ENCODE measurements at regions not wholly inside any gene's neighbourhood (a gene's known extent, or its start where the extent isn't known, plus 50 kb on each side); places are given as distances from the start of the nearest gene placed in this dataset.

DNA sequence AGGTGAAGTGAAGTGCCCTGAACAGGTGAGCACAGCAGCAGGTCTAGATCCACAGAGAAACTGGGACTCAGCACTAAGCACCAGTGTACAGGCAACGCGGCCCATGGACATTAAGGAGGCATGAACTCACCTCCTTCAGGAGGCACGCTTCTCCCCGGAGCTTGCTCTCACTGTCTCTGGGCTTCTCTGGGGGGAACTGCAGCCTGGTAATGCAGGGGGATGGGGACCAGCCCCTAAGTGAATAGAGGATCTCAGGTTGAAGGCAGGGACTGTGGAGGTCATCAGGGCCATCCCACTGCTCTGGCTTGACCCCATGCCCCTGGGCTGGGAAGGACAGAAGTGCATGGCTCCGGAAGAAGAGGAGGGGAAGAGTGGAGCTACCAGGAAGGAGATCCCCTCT is 495.6 kb upstream of the B3GAT1 start:
- TF ChIP-seq PATZ1 (CRISPR knock-in tag; IDR thresholded peaks at IDR 0.05; ENCODE audit: borderline replicate concordance) (no peak), ISL1 (CRISPR knock-in tag; IDR thresholded peaks at IDR 0.05) (no peak), ARNTL (CRISPR knock-in tag; IDR thresholded peaks at IDR 0.05; ENCODE audit: borderline replicate concordance, low read depth) (no peak), TOX (CRISPR knock-in tag; IDR thresholded peaks at IDR 0.05; ENCODE audit: borderline replicate concordance) (no peak), BACH2 (CRISPR knock-in tag; IDR thresholded peaks at IDR 0.05; ENCODE audit: borderline replicate concordance) (no peak), GLIS3 (CRISPR knock-in tag; IDR thresholded peaks at IDR 0.05) (no peak), ZNF565 (CRISPR knock-in tag; conservative IDR thresholded peaks at IDR 0.05; ENCODE audit: low read depth) (no peak), ZNF70 (CRISPR knock-in tag; IDR thresholded peaks at IDR 0.05) (no peak), ZNF8 (CRISPR knock-in tag; IDR thresholded peaks at IDR 0.05) (no peak), POU6F1 (CRISPR knock-in tag; IDR thresholded peaks at IDR 0.05; ENCODE audit: borderline replicate concordance, low read depth) (no peak)
- TF ChIP-seq, protein P1, sequence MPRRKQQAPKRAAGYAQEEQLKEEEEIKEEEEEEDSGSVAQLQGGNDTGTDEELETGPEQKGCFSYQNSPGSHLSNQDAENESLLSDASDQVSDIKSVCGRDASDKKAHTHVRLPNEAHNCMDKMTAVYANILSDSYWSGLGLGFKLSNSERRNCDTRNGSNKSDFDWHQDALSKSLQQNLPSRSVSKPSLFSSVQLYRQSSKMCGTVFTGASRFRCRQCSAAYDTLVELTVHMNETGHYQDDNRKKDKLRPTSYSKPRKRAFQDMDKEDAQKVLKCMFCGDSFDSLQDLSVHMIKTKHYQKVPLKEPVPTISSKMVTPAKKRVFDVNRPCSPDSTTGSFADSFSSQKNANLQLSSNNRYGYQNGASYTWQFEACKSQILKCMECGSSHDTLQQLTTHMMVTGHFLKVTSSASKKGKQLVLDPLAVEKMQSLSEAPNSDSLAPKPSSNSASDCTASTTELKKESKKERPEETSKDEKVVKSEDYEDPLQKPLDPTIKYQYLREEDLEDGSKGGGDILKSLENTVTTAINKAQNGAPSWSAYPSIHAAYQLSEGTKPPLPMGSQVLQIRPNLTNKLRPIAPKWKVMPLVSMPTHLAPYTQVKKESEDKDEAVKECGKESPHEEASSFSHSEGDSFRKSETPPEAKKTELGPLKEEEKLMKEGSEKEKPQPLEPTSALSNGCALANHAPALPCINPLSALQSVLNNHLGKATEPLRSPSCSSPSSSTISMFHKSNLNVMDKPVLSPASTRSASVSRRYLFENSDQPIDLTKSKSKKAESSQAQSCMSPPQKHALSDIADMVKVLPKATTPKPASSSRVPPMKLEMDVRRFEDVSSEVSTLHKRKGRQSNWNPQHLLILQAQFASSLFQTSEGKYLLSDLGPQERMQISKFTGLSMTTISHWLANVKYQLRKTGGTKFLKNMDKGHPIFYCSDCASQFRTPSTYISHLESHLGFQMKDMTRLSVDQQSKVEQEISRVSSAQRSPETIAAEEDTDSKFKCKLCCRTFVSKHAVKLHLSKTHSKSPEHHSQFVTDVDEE (CRISPR knock-in tag; IDR thresholded peaks at IDR 0.05) = no peak
- TF ChIP-seq, protein P2, sequence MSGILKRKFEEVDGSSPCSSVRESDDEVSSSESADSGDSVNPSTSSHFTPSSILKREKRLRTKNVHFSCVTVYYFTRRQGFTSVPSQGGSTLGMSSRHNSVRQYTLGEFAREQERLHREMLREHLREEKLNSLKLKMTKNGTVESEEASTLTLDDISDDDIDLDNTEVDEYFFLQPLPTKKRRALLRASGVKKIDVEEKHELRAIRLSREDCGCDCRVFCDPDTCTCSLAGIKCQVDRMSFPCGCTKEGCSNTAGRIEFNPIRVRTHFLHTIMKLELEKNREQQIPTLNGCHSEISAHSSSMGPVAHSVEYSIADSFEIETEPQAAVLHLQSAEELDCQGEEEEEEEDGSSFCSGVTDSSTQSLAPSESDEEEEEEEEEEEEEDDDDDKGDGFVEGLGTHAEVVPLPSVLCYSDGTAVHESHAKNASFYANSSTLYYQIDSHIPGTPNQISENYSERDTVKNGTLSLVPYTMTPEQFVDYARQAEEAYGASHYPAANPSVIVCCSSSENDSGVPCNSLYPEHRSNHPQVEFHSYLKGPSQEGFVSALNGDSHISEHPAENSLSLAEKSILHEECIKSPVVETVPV (CRISPR knock-in tag; IDR thresholded peaks at IDR 0.05) = no peak
- ATAC-seq = no peak

GRCh38 chr11:134906356-134906955 is 494.4 kb upstream of the B3GAT1 start:
- no peak for ATAC-seq
- TF ChIP-seq GLIS3 (CRISPR knock-in tag; IDR thresholded peaks at IDR 0.05) = no peak
- TF ChIP-seq, protein P2 (CRISPR knock-in tag; IDR thresholded peaks at IDR 0.05) = no peak
- no peak for TF ChIP-seq ZNF565 (CRISPR knock-in tag; conservative IDR thresholded peaks at IDR 0.05; ENCODE audit: low read depth)
- no peak for TF ChIP-seq TCF4 (CRISPR knock-in tag; IDR thresholded peaks at IDR 0.05; ENCODE audit: borderline replicate concordance)
- TF ChIP-seq BACH2 (CRISPR knock-in tag; IDR thresholded peaks at IDR 0.05; ENCODE audit: borderline replicate concordance) = no peak

- no peak for ATAC-seq
- TF ChIP-seq, protein P3, sequence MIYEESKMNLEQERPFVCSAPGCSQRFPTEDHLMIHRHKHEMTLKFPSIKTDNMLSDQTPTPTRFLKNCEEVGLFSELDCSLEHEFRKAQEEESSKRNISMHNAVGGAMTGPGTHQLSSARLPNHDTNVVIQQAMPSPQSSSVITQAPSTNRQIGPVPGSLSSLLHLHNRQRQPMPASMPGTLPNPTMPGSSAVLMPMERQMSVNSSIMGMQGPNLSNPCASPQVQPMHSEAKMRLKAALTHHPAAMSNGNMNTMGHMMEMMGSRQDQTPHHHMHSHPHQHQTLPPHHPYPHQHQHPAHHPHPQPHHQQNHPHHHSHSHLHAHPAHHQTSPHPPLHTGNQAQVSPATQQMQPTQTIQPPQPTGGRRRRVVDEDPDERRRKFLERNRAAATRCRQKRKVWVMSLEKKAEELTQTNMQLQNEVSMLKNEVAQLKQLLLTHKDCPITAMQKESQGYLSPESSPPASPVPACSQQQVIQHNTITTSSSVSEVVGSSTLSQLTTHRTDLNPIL (CRISPR knock-in tag; IDR thresholded peaks at IDR 0.05; ENCODE audit: low read depth) = no peak
- TF ChIP-seq CSDC2 (CRISPR knock-in tag; IDR thresholded peaks at IDR 0.05) = no peak
- no peak for TF ChIP-seq ZNF70 (CRISPR knock-in tag; IDR thresholded peaks at IDR 0.05)
Measured at GRCh38 chr11:134905928-134906327, 493.9 kb upstream of the B3GAT1 start.

DNA sequence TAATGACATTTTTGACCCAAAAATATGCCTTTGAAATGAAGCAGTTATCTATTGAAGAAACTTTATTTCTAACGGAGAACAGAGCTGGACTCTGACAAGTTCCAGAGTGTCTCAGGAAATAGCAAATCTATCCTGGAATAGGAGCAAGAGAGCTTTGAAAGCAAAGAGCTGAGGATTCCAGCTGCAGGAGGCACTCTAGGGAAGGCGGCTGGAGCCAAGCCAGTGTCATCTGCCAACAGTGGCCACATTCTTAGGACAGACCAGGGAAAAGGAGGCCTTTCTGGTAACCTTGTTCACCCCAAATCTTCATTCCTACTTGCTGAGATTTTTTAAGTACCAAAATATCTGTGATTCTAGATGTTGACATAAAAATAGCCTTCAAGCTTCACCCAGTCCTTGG is 493.5 kb upstream of the B3GAT1 start:
- no peak for ATAC-seq
- no peak for TF ChIP-seq ISL1 (CRISPR knock-in tag; IDR thresholded peaks at IDR 0.05)
- no peak for TF ChIP-seq ZNF8 (CRISPR knock-in tag; IDR thresholded peaks at IDR 0.05)
- TF ChIP-seq RARB (CRISPR knock-in tag; IDR thresholded peaks at IDR 0.05) = no peak
- TF ChIP-seq TOX (CRISPR knock-in tag; IDR thresholded peaks at IDR 0.05; ENCODE audit: borderline replicate concordance) = no peak
- TF ChIP-seq ZFP30 (CRISPR knock-in tag; IDR thresholded peaks at IDR 0.05) = no peak
